Nucleus accumbens (tissue), 56 donors: ENCODE measurements at regions not wholly inside any gene's neighbourhood (a gene's known extent, or its start where the extent isn't known, plus 50 kb on each side); places are given as distances from the start of the nearest gene placed in this dataset.
"Not testable (repeated sequence)": the region's sequence is repeated elsewhere in the genome, so short reads cannot be mapped to it uniquely, and the experiment has no call there.

Experiments used
- DNase-seq, 56 donors: peaks; one replicate each; lab custom pipeline; 2025; lab: John Stamatoyannopoulos, UW

DNA sequence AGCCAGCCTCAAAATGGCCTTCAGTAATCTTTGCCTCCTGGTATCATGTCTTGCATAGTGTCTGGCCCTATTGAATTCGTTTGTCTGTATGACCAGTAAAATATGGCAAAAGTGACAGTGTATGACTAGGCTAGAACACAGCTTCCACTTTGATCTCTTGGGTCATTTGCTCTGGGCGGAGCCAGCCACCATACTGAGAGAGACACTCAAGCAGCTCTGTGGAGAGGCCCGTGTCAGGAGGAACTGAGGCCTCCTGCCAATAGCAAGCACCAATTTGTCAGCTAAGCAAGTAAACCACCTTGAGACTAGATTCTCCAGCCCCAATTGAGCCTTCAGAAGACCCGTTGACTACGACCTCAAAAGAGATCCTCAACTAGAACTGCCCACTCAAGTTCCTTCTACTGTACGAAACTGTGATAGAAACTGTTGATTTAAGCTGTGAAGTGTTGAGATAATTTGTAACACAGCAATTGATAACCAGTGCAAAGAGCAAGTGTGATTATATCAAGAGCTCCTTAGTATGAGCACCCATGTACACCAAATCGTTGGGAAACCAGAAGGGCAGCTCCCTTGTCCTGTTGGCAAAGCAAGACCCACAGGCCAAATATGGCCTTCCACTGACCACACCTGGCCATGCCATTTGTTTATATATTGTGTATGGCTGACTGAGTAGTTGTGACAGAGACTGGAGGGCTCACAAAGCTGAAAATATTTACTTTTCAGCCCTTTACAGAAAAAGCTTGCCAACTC lies 52.7 kb upstream of the SERBP1 start:
- no peak for DNase-seq

DNA sequence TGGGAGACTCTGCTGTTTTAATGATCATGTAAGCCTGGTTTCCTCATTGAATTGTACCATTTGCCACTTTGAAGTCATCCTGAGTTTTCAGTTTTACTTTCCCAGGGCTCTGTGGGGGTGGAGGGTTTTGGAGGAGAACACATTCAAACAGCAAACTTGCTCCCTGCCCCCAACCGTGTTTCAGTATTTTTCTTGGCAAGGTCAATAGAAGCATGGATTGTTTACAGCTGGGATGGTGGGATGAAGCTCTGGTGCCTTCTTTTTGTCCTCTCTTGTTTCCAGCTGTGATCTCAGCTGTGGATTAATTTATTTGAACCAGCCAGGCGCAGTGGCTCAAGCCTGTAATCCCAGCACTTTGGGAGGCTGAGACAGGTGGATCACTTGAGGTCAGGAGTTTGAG lies 54.3 kb upstream of the SERBP1 start:
- no peak for DNase-seq

- no peak for DNase-seq
Measured at GRCh38 chr1:67485046-67485811, 55.0 kb upstream of the SERBP1 start.

- DNase-seq, result no peak
Measured at GRCh38 chr1:67489643-67490042, 59.4 kb upstream of the SERBP1 start.

- no peak for DNase-seq
Measured at GRCh38 chr1:67491280-67491679, 61.1 kb upstream of the SERBP1 start.

- DNase-seq, result no peak
Measured at GRCh38 chr1:67493148-67493547, 62.9 kb upstream of the SERBP1 start.

GRCh38 chr1:67495327-67495726 lies 65.1 kb upstream of the SERBP1 start:
- DNase-seq, result no peak

GRCh38 chr1:67496329-67496728 lies 66.1 kb upstream of the SERBP1 start:
- no peak for DNase-seq

- DNase-seq, result peak in 51 of 56 donors; percentile 2 to 88 (median 52)
Measured at GRCh38 chr1:67500413-67500959, 70.3 kb upstream of the SERBP1 start.

DNA sequence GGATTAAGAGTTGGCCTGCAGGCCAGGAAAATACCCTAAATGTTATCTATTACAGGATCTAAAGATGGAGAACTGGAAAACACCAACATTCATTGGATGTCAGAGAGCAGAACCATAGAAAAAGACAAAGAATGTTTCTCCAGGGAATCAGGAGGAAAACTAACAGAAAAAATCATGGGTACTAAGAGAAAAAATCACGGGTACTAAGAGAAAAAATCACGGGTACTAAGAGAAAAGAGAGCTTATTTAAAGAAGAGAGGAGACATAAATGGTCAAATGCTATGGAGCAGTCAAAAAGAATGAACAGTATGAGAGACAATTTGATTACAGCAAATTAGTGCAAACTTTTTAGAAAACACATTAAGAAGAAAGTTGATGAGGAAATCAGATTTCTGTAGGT lies 73.8 kb upstream of the SERBP1 start:
- DNase-seq, result no peak

DNA sequence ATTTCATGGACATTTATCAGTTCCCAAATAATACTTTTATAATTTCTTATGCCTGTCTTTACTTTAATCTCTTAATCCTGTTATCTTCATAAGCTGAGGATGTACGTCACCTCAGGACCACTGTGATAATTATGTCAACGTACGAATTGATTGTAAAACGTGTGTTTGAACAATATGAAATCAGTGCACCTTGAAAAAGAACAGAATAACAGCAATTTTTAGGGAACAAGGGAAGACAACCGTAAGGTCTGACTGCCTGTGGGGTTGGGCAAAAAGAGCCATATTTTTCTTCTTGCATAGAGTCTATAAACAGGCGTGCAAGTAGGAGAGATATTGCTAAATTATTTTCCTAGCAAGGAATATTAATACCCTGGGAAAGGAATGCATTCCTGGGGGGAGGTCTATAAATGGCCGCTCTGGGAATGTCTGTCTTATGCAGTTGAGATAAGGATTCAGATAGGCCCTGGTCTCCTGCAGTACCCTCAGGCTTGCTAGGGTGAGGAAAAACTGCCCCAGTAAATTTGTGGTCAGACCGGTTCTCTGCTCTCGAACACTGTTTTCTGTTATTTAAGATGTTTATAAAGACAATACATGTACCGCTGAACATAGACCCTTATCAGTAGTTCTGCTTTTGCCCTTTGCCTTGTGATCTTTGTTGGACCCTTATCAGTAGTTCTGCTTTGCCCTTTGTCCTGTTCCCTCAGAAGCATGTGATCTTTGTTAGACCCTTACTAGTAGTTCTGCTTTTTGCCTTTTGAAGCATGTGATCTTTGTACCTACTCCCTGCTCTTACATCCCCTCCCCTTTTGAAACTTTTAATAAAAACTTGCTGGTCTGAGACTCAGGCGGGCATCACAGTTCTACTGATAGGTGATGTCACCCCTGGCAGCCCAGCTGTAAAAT lies 83.4 kb upstream of the SERBP1 start:
- DNase-seq, result not testable (repeated sequence)

DNA sequence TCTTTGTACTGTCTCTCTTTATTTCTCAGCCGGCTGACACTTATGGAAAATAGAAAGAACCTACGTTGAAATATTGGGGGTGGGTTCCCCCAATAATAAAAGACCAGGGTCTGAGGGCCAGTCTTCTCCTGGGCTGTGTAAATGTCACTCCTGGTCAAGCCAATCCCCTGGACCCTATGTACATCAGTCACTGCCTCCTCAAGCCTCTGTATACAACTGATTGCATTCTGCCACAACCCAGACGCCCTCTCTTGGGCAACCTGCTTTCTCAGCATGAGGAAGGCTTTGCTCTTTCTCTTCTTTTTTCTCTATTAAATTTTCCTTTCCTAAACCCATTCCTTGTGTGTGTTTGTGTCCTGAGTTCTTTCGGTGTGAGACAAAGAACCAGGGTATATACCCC lies 84.1 kb upstream of the SERBP1 start:
- no peak for DNase-seq

- no peak for DNase-seq
Measured at GRCh38 chr1:67514786-67515185, 84.6 kb upstream of the SERBP1 start.

GRCh38 chr1:67515324-67516080 lies 85.3 kb upstream of the SERBP1 start:
- no peak for DNase-seq

GRCh38 chr1:67517046-67517445 lies 86.8 kb upstream of the SERBP1 start:
- DNase-seq, result no peak

DNA sequence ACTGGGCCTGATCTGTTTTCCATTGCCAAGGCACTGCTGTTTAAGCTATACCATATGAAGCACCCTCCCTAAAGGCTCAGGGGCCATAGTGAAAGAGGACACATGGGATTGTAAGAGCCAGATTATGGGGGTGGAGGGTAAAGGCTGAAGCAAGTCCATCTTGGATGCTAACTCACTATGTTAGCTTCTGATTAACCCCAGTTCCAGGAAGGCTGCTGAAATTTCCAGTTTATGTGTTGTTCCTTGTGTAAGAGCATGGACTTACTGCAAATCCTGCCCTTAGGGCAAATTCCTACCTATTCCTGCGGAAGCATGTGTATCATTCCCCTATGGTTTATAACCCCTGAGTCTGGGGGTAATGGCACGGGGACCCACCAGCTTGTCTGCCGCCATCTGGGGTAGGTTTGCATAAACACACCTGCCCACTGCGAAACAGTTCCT lies 91.8 kb upstream of the SERBP1 start:
- no peak for DNase-seq

DNA sequence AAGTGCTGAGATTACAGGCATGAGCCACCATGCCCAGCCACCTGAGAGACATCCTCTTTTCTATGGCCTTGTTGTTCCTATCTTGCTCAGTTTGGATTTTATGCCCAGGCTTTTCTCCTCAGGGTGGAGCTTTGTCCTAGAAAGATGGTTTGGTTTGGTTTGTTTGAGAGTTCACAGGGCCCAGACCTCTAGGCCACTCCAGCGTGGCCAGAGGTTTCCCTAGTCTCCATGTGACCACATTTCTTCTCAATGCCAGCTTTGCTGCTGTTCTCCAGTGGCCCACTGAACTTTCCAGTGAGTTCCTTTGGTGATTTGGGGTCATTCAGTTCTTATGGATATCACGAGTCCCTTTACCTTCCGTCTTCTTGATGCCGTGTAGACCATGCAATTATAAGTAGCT lies 92.6 kb upstream of the SERBP1 start:
- DNase-seq, result no peak

GRCh38 chr1:67524143-67525052 lies 94.2 kb upstream of the SERBP1 start:
- DNase-seq, result no peak
